GM12878 (cell line): ENCODE measurements at regions not wholly inside any gene's neighbourhood (a gene's known extent, or its start where the extent isn't known, plus 50 kb on each side); places are given as distances from the start of the nearest gene placed in this dataset.

Experiments
- ATAC-seq: fragments of 200-7000 bp; cut with Tn5 transposase; 3 replicates; pipeline ENCODE4 v1.9.1; 2020; ENCODE audit warnings: mild to moderate bottlenecking, moderate library complexity
- BruUV-seq: library from RNA; stranded (reverse); fragments of 400-500 nt; replicated peaks from 2 replicates; lab custom pipeline; 2021; lab: Mats Ljungman, UMichigan
- CTCF ChIA-PET: fragments of 300-600 bp; sonication (Branson Sonifier 250); formaldehyde crosslinking; extraction: SDS; loops from one replicate; lab custom pipeline; 2021; ENCODE audit warnings: inconsistent platforms; lab: Yijun Ruan, JAX
- POLR2A ChIA-PET: fragments of 350-600 bp; formaldehyde crosslinking; extraction: SDS; loops from one replicate; lab custom pipeline; 2021; ENCODE audit warnings: inconsistent platforms; lab: Charles Lee
- RAD21 ChIA-PET: fragments of 300-600 bp; sonication (Branson Sonifier 250); formaldehyde crosslinking; loops from one replicate; lab custom pipeline; 2023; ENCODE audit warnings: antibody characterized with exemption; ENCODE audit not compliant: unreplicated experiment; lab: Charles Lee
- SMC1A ChIA-PET: fragments of 300-600 bp; sonication (Branson Sonifier 250); formaldehyde crosslinking; loops from one replicate; lab custom pipeline; 2023; ENCODE audit not compliant: unreplicated experiment, uncharacterized antibody; lab: Charles Lee
- DNase-seq: peaks from one replicate; pipeline ENCODE4 v3.0.0-alpha.2; 2011; ENCODE audit warnings: low read depth, low spot score
- FAIRE-seq: peaks from 3 replicates; lab custom pipeline; 2011; peaks lifted over from hg19 to GRCh38; lab: Jason Lieb, UNC
- H2AFZ ChIP-seq: 2 replicates; pipeline ENCODE4 v1.6.0; 2011; ENCODE audit warnings: low read depth, low read length, control low read depth; ENCODE audit not compliant: control insufficient read depth
- H3K27ac ChIP-seq: 2 replicates; pipeline ENCODE4 v1.5.1; 2011; ENCODE audit warnings: control low read depth; ENCODE audit not compliant: control insufficient read depth, insufficient read depth
- H3K27me3 ChIP-seq, 2 experiments: replicated peaks in 1 of 2; 2 replicates each; pipeline versions ENCODE4 v1.6.0 to v1.6.1; 2011; ENCODE audit warnings: low read length in 1 of 2; ENCODE audit not compliant: control insufficient read depth in 2 of 2, insufficient read depth in 2 of 2
- H3K36me3 ChIP-seq, 2 experiments: 2 replicates each; pipeline ENCODE4 v1.5.1; 2011; ENCODE audit warnings: low read length in 1 of 2; ENCODE audit not compliant: control insufficient read depth in 2 of 2, insufficient read depth in 2 of 2
- H3K4me1 ChIP-seq: 2 replicates; pipeline ENCODE4 v1.6.1; 2011; ENCODE audit warnings: mild to moderate bottlenecking, low read length, moderate library complexity, mixed read lengths; ENCODE audit not compliant: control insufficient read depth, insufficient read depth
- H3K4me2 ChIP-seq: 2 replicates; pipeline ENCODE4 v1.6.0; 2011; ENCODE audit warnings: control low read depth; ENCODE audit not compliant: control insufficient read depth, insufficient read depth
- H3K4me3 ChIP-seq: fragments of 200-600 bp; sonication (generic); 2 replicates; pipeline ENCODE4 v1.5.1; 2016
- H3K79me2 ChIP-seq: 2 replicates; pipeline ENCODE4 v1.6.0; 2011; ENCODE audit warnings: low read length; ENCODE audit not compliant: control insufficient read depth, insufficient read depth
- H3K9ac ChIP-seq: 2 replicates; pipeline ENCODE4 v1.8.0; 2011; ENCODE audit warnings: low read length, control low read depth, mixed read lengths; ENCODE audit not compliant: control insufficient read depth, insufficient read depth
- H3K9me3 ChIP-seq: replicated peaks from 3 replicates; pipeline ENCODE4 v1.5.1; 2011; ENCODE audit warnings: mild to moderate bottlenecking, low read length; ENCODE audit not compliant: control insufficient read depth, insufficient read depth
- H4K20me1 ChIP-seq: 2 replicates; pipeline ENCODE4 v1.6.0; 2011; ENCODE audit not compliant: control insufficient read depth, insufficient read depth
- CBX5 ChIP-seq: sonication (generic); IDR thresholded peaks from 2 replicates; pipeline ENCODE4 v1.6.1; 2016; ENCODE audit warnings: low read depth, moderate library complexity, mild to moderate bottlenecking, inconsistent platforms
- CTCF ChIP-seq, 3 experiments: IDR thresholded peaks in 2 of 3; conservative IDR thresholded peaks in 1 of 3; 2 replicates each; pipeline ENCODE4 v1.5.1; 2011; ENCODE audit warnings: low read depth in 3 of 3, low read length in 3 of 3, mild to moderate bottlenecking in 3 of 3, control low read depth in 2 of 3, moderate library complexity in 2 of 3, inconsistent platforms in 1 of 3, mixed read lengths in 1 of 3; ENCODE audit not compliant: control insufficient read depth in 2 of 3, insufficient read depth in 1 of 3; ENCODE audit errors: extremely low read depth in 1 of 3
- ETV6 ChIP-seq, 2 experiments: fragments of 450-650 bp in 1 of 2; IDR thresholded peaks in 1 of 2; conservative IDR thresholded peaks in 1 of 2; 2 replicates each; pipeline ENCODE4 v1.6.1; 2014; ENCODE audit warnings: antibody characterized with exemption in 1 of 2, borderline replicate concordance in 1 of 2, low read depth in 1 of 2, mild to moderate bottlenecking in 1 of 2, moderate library complexity in 1 of 2
- MEF2A ChIP-seq: IDR thresholded peaks from 2 replicates; pipeline ENCODE4 v1.6.1; 2011; ENCODE audit warnings: low read depth, mild to moderate bottlenecking, low read length, moderate library complexity; ENCODE audit not compliant: insufficient read depth
- POLR2A ChIP-seq: IDR thresholded peaks from 2 replicates; pipeline ENCODE4 v1.6.1; 2011; ENCODE audit warnings: low read depth, mild to moderate bottlenecking, low read length
- REST ChIP-seq: IDR thresholded peaks from 2 replicates; pipeline ENCODE4 v1.6.1; 2012; ENCODE audit warnings: mild to moderate bottlenecking, low read depth, low read length
- RUNX3 ChIP-seq: IDR thresholded peaks from 2 replicates; pipeline ENCODE4 v1.6.1; 2012; ENCODE audit warnings: low read length, inconsistent platforms
- SMC3 ChIP-seq: IDR thresholded peaks from 2 replicates; pipeline ENCODE4 v1.6.1; 2011; ENCODE audit warnings: low read length, improper control_type of control experiment, borderline replicate concordance
- ZSCAN29 ChIP-seq: fragments of 450-650 bp; IDR thresholded peaks from 2 replicates; pipeline ENCODE4 v1.6.1; 2017; ENCODE audit warnings: mild to moderate bottlenecking, moderate library complexity
- WGBS: methylation state at CpG from one replicate; pipeline ENCODE4 v1.1.6; 2016; ENCODE audit warnings: low lambda C conversion rate; ENCODE audit not compliant: insufficient replicate concordance, insufficient coverage; ENCODE audit errors: missing lambda C conversion rate; 5-methylcytosine and 5-hydroxymethylcytosine counted together
- in situ Hi-C: fragments of 300-500 bp; cut with MboI; formaldehyde crosslinking; loops from 9 replicates; pipeline ENCODE4 v1.14.3; 2018; ENCODE audit warnings: mixed read lengths
- intact Hi-C: fragments of 100-400 bp; cut with micrococcal nuclease; formaldehyde crosslinking; loops from one replicate; pipeline ENCODE4 v1.14.2; 2022; ENCODE audit not compliant: unreplicated experiment

GRCh38 chr7:4631380-4632179, 50.5 kb upstream of the FOXK1 start:
- H3K27me3 ChIP-seq: no peaks in the 10 kb centered on the region
- intact Hi-C loops: no loop called here
- in situ Hi-C loops: no loop called here
- ChIA-PET CTCF (no interaction called here), SMC1A (no interaction called here)
- no peaks in the 10 kb centered on the region for H4K20me1 ChIP-seq
- H3K4me1 ChIP-seq: no peaks in the 10 kb centered on the region
- no peaks in the 10 kb centered on the region for H3K36me3 ChIP-seq
- no peak overlapping the region for H3K27ac ChIP-seq
- 42% methylated on average over 25 of the region's 25 CpGs for WGBS
- H3K79me2 ChIP-seq: no peaks in the 10 kb centered on the region
- BruUV-seq: no TSS peak
- no peak overlapping the region for H3K4me3 ChIP-seq
- no peak overlapping the region for H3K9ac ChIP-seq
- H3K9me3 ChIP-seq: no peaks in the 10 kb centered on the region
- no peak for TF ChIP-seq SMC3
- no peak for TF ChIP-seq ZSCAN29
- TF ChIP-seq ETV6 (conservative IDR thresholded peaks at IDR 0.05 in 1 of 2, IDR thresholded peaks at IDR 0.05 in 1 of 2; ENCODE audit: borderline replicate concordance in 1 of 2, low read depth in 1 of 2): 0 out of 4 replicates have a peak, but pooled peaks of 1 of the 2 experiments have one; percentile 7
- no peak for TF ChIP-seq RUNX3
- TF ChIP-seq MEF2A: no peak
- TF ChIP-seq CBX5: no peak
- no peak for TF ChIP-seq REST
- no peak for TF ChIP-seq POLR2A
- TF ChIP-seq CTCF (IDR thresholded peaks at IDR 0.05 in 2 of 3, conservative IDR thresholded peaks at IDR 0.05 in 1 of 3; ENCODE audit: control insufficient read depth in 2 of 3, extremely low read depth in 1 of 3, insufficient read depth in 1 of 3, low read depth in 3 of 3, low read length in 3 of 3): peak in 1 of 3 experiments; percentile 8; a peak in 1 of 6 replicates
- TF ChIP-seq, all 136 proteins: peak for 2
- no peak overlapping the region for H2AFZ ChIP-seq
- ChIA-PET POLR2A (no interaction called here), RAD21 (interaction anchor here (0.5 to 1.6 kb wide), 2 partner anchors 52 to 81 kb away, joined by 3 to 4 read pairs; no protein-coding TSS in a partner anchor)
- no peak for ATAC-seq
- H3K4me2 ChIP-seq: no peak overlapping the region
- no peak for DNase-seq
- no peak for FAIRE-seq
